GM19438 (cell line): ENCODE measurements at regions not wholly inside any gene's neighbourhood (a gene's known extent, or its start where the extent isn't known, plus 50 kb on each side); places are given as distances from the start of the nearest gene placed in this dataset.

Source experiments
- ATAC-seq: cut with Tn5 transposase; IDR thresholded peaks from one replicate; pipeline ENCODE4 v1.9.1; 2021; ENCODE audit warnings: low read depth; ENCODE audit not compliant: unreplicated experiment

- ATAC-seq = no peak
Observed at GRCh38 chr22:48141301-48141700, 1378.9 kb downstream of the TBC1D22A start.

DNA sequence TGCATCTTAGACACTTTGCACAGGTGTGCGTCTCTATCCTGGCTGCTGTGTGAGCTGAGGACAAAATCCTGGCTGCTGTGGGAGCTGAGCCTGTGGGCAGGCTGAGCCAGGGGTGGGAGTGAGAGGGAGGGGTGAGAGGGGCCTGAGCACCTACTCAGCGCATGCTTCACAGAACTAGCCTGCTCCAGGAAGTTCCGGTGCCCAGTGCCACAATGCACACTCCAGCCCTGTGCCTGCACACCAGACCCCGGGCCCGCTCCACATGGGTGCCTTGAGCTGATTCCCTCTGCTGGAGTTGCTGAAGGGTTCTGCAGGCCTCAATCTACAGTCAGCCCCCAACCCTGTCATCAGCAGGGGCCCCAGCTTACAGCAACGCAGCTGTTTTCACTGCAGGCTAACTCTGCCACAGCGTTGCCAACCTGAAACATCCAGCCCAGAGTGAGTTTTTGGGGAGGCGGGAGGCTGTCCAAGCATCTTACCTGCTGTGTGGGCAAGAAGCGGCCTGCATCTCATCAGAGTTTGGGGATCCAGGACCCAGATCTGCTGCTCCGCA lies 1377.9 kb downstream of the TBC1D22A start:
- ATAC-seq = no peak

- ATAC-seq = no peak
Observed at GRCh38 chr22:48139776-48140175, 1377.3 kb downstream of the TBC1D22A start.

DNA sequence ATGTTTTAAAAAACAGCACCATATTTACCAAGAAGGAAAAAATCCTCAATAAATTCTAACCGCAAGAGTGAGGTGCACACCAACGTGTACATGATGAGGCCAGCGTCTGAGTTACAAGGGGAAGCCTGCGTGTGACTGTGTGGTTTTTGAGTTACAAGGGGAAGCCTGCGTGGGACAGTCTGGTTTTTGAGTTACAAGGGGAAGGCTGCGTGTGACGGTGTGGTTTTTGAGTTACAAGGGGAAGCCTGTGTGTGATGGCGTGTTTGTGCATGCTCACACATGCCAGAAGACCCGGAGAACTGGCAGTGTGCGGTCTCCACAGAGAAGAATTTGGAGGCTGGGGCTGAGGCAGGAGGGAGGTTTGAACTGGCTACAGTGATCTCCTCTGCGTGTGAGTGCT lies 1376.4 kb downstream of the TBC1D22A start:
- ATAC-seq = no peak

DNA sequence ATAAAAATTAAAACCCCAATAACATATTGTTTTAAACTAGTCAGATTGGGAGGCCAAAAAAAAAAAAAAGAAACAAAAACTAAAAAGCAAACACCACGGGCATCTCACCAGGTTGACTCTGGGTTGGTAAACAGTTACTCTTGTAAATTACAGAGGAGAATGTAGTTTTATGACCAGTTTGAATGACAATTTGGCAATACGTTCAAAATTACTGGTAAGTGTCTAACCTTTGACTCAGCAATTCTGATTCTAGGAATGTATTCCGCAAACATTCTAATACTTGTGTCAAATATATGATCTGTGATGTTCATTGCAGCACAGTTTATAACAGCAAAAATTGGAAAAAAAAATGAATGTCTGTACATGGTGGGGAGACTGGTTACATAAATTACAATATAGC lies 1376.0 kb downstream of the TBC1D22A start:
- ATAC-seq = no peak

DNA sequence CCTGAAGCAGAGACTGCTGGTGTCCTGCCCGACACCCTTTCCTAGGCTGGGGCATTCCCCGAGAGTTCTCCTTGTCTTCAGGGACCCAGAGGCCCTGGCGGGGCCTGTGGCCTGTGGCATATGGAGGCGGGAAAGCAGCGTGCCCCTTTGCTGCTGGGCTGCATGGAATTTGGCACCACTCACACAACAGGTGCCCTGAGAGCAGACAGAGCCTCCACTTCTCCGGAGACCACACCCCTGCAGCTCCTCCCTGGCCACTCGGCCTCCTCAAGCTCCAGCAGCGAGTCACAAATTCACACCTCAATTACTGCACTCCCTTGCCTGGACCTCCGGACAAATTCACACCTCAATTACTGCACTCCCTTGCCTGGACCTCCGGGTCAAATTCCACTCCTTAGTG lies 1375.2 kb downstream of the TBC1D22A start:
- ATAC-seq = no peak

GRCh38 chr22:48135592-48135991 lies 1373.1 kb downstream of the TBC1D22A start:
- ATAC-seq = no peak

DNA sequence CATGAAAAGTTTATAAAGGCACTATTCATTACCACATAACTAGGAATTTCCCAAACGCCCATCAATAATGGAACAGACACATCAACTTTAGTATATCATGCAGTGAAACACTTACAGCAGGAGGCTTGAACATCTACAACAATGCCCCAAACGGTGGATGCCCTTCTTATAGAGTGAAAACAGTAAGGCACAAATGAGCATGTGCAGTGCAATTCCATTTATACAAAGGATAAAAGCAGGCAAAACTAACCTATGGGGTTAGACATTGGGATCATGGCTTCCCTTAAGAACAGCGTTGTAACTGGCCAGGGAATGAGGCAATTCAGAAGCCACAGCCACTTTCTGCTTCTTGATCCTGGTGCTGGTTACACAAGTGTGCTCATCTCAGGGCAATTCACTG lies 1363.0 kb downstream of the TBC1D22A start:
- no peak for ATAC-seq

DNA sequence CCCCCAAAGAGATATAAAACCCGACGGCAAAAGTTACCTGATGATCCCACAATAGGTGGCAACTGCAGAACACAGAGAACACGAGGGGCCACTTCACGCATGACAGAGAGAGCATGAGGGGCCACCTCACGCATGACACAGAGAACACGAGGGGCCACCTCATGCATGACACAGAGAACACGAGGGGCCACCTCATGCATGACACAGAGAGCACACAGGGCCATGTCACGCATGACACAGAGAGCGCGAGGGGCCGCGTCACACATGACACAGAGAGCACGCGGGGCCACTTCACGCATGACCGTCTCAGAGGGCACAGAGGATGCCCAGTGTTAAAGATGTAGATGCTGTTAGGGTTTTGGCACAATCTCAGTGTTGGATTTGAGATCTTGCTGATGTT lies 1359.5 kb downstream of the TBC1D22A start:
- ATAC-seq = no peak

DNA sequence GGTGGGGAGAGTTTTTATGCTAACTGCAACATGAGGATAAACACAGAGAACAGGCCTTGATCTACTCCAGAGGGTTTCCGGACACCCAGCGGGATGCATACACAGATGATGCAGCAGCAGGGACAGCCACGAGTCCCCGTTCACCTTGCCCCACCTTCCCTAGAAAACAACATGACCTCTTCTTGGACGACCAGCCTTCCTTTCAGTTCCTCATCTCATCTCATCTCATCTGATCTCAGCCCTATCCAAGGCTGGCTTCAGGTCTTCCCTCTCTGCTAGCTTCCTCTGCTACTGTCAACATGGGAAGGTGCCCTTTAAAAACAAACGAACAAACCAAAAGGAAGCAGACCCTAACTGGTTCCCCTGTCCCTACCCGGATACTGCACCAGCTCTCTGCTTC lies 1356.2 kb downstream of the TBC1D22A start:
- ATAC-seq = no peak

DNA sequence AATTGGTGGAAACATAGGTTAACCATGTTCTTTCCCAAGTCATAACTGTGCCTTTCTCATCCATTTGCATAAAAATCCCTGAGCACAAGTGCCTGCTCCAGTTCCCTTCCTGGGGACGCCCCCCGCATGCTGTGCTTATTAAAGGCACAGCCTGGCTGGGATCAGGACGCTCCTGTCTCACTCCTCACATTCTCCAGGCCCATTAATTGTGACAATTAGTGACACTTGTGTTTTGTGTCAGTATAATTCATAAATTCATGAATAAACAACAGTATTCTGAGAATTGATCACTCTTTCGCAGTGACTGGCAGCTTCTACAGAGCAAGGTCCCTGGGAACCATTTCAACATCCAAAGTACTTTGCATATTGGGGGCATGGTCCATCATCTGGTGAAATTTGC lies 1354.4 kb downstream of the TBC1D22A start:
- ATAC-seq = no peak

DNA sequence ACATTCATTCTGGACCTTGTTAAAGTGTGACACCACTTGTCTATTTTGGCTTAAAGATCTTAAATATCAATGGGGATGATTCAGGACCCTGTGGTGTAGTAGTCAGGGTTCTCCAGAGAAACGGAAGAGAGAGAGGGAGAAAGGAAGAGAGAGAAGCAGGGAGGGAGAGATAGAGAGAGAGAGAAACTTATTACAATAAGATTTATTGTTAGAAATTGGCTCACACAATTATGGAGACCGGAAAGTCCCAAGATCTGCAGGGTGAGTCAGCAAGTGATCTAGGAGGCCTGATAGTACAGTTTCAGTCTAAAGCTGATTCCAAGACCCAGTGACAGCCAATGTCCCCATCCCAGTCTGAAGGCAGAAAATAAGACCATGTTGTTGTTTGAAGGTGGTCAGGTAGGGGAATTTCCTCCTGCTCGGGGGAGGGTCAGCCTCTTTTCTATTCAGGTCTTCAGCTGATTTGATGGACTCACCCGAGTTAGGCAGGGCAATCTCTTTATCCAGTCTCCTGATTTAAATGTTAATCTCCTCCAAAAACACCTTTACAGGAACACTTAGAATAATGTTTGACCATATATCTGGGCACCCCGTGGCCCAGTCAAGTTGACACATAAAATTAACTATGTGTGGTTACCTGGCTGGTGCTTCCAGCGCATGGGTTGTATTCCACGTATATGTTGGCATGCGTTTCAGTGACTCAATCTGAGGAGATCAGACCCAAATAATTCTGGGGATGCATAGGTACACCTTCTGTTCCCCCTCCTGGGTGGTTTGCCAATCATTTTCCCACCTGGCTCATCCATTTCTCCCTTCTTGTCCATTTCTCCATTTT lies 1350.5 kb downstream of the TBC1D22A start:
- ATAC-seq = no peak

- ATAC-seq = no peak
Observed at GRCh38 chr22:48106715-48107259, 1344.3 kb downstream of the TBC1D22A start.

GRCh38 chr22:48106215-48106614 lies 1343.8 kb downstream of the TBC1D22A start:
- ATAC-seq = no peak

DNA sequence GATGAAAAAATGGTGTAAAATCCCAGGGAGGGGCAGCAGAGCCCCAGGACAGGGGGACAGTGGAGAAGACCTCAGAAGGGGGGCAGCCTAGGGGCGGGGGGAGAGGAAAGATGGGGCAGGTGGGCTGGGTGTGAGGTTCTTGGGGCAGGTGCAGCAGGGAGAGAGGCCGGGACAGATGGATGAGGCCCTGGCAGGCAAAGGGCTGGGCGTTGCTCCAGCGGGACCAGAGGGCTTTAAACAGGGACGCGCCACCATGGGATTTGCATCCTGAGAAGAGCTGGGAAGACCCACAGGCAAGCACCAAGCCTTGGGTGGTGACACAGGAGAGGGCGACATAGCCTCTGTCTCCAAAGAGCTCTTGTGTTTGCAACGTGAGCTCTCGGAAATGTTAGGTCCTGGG lies 1342.8 kb downstream of the TBC1D22A start:
- ATAC-seq = no peak

GRCh38 chr22:48104766-48105165 lies 1342.3 kb downstream of the TBC1D22A start:
- ATAC-seq = no peak

DNA sequence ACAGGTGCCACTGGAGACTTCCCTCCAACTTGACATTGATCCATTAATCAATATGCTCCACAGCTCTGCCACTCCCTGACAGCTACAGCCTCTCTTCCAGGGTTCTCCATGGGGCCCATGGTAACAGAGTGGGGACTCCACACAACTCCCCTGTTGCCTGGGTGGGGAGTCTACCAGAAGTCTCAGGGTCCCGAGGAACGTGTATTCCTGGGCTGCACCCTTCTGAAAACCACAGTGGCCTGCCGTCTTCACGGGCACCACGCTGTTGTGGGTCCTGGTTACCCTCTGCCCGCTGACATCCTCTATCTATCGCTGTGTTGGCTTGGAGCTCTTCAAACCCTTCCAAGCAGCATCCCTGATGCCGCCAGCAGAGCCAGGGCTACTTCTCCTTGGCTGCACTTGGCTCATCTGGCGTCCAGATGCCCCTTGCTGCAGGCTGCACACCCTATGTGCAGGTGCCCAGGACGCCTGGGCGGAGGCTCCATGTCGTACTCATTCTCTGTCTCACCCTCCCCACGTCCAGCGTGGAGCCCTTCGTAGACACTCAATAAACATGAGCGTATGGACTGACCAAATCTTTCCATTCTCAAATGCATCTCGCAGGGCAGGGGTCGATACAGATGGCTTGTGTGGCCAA lies 1341.8 kb downstream of the TBC1D22A start:
- no peak for ATAC-seq

- ATAC-seq = no peak
Observed at GRCh38 chr22:48103126-48103875, 1340.9 kb downstream of the TBC1D22A start.

DNA sequence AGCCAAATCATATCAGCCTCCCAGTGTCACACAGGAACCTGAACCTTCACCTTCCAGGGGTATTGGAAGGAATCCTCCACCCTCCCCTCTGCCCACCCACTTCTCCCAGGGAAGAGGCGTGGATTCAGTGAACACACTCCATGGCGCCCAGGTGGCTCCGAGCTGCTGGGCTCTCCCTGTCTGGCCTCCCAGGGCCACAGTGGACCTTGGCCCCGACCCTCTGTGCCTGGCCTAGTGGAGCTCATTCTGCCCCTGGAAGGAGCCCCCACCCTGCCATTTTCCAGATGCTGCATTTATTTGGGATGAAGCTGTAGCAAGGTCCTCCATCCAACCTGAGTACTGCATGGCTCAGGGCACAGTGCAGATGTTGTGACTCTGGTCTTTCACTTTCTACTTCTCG lies 1340.1 kb downstream of the TBC1D22A start:
- no peak for ATAC-seq

- no peak for ATAC-seq
Observed at GRCh38 chr22:48101704-48102103, 1339.3 kb downstream of the TBC1D22A start.
